Motor neuron (in vitro differentiated cells): ENCODE measurements at regions not wholly inside any gene's neighbourhood (a gene's known extent, or its start where the extent isn't known, plus 50 kb on each side); places are given as distances from the start of the nearest gene placed in this dataset.
"Not testable (repeated sequence)": the region's sequence is repeated elsewhere in the genome, so short reads cannot be mapped to it uniquely, and the experiment has no call there.

Experiments used
- ATAC-seq, 8 experiments: fragments of 200-7000 bp; cut with Tn5 transposase; replicated peaks in 6 of 8; 2 replicates each; pipeline ENCODE4 v1.8.0; 2021; ENCODE audit warnings: mild to moderate bottlenecking in 8 of 8, moderate library complexity in 8 of 8
- H3K27ac ChIP-seq, 2 donors: fragments of 250-450 bp; sonication (Bioruptor Pico); 2 replicates each; pipeline ENCODE4 v1.9.0; 2021; ENCODE audit warnings: antibody characterized with exemption in 2 of 2, mild to moderate bottlenecking in 2 of 2, moderate library complexity in 1 of 2
- H3K4me1 ChIP-seq, 2 donors: fragments of 250-450 bp; sonication (Bioruptor Pico); replicated peaks in 1 of 2; 2 replicates each; pipeline ENCODE4 v1.6.1; 2021; ENCODE audit warnings: antibody characterized with exemption in 2 of 2, mild to moderate bottlenecking in 2 of 2, moderate library complexity in 1 of 2
- H3K4me3 ChIP-seq, 5 donors: fragments of 250-450 bp; sonication (Bioruptor Pico); 2 replicates each; pipeline ENCODE4 v1.9.0; 2021; ENCODE audit warnings: antibody characterized with exemption in 5 of 5, mild to moderate bottlenecking in 5 of 5, moderate library complexity in 4 of 5
- WGBS, 10 experiments: fragments of 450-650 bp; shearing (Covaris generic); methylation state at CpG; one replicate each; pipeline ENCODE4 v1.0.0; 2022; 5-methylcytosine and 5-hydroxymethylcytosine counted together
- in situ Hi-C, 9 experiments: fragments of 400-800 bp; cut with MboI; loops; one replicate each; pipeline ENCODE4 v1.15.0; 2021; ENCODE audit warnings: low sequenced_read_pairs in 9 of 9, low pct_unique_long_range_greater_than_20kb in 2 of 9; ENCODE audit not compliant: unreplicated experiment in 9 of 9

GRCh38 chr3:104411757-104412156 is 955.0 kb upstream of the ALCAM start:
- in situ Hi-C loops, result no loop called here
- no peak overlapping the region for H3K27ac ChIP-seq
- H3K4me1 ChIP-seq, result no peaks in the 10 kb centered on the region
- H3K4me3 ChIP-seq, result no peak overlapping the region
- ATAC-seq, result peak in 1 of 8 experiments; percentile 12
- 18 to 100% (median 61%) methylated on average over 2 to 4 of the region's 4 CpGs; no CpG with 5 or more reads in 1 of the 10 experiments for WGBS, 10 experiments

GRCh38 chr3:104412608-104413580 is 953.8 kb upstream of the ALCAM start:
- Histone ChIP-seq H3K4me1 (no peaks in the 10 kb centered on the region), H3K4me3 (no peak overlapping the region), H3K27ac (no peak overlapping the region)
- in situ Hi-C loops, result no loop called here
- 12 to 100% (median 85%) methylated on average over 3 to 9 of the region's 9 CpGs for WGBS, 10 experiments
- ATAC-seq, result no peak

GRCh38 chr3:104428337-104428925 is 938.3 kb upstream of the ALCAM start:
- in situ Hi-C loops, result no loop called here
- no peak overlapping the region for H3K4me3 ChIP-seq
- peak in 3 of 8 experiments; percentile 70 to 84 (median 77) for ATAC-seq
- H3K4me1 ChIP-seq, result no peaks in the 10 kb centered on the region
- H3K27ac ChIP-seq, result no peak overlapping the region
- 14 to 100% (median 75%) methylated on average over 1 to 2 of the region's 2 CpGs; no CpG with 5 or more reads in 2 of the 10 experiments for WGBS, 10 experiments

GRCh38 chr3:104429727-104430126 is 937.0 kb upstream of the ALCAM start:
- 15 to 98% (median 88%) methylated on average over 1 to 3 of the region's 3 CpGs; no CpG with 5 or more reads in 1 of the 10 experiments for WGBS, 10 experiments
- Histone ChIP-seq H3K4me1 (no peaks in the 10 kb centered on the region), H3K4me3 (no peak overlapping the region), H3K27ac (no peak overlapping the region)
- no peak for ATAC-seq
- in situ Hi-C loops, result no loop called here

- in situ Hi-C loops, result no loop called here
- H3K27ac ChIP-seq, result no peak overlapping the region
- H3K4me3 ChIP-seq, result no peak overlapping the region
- peaks cover 4 to 7% of the 10 kb centered on the region in 2 donors for H3K4me1 ChIP-seq
- WGBS, 10 experiments, result 0 to 100% (median 90%) methylated on average over 1 of the region's 1 CpG
- no peak for ATAC-seq
Observed at GRCh38 chr3:104436506-104436905, 930.2 kb upstream of the ALCAM start.

- in situ Hi-C loops, result no loop called here
- ATAC-seq, result peak; percentile 42 to 99 (median 96)
- WGBS, 10 experiments, result 3 to 73% (median 54%) methylated on average over 1 to 4 of the region's 4 CpGs
- Histone ChIP-seq H3K4me3 (no peak overlapping the region), H3K27ac (no peak overlapping the region), H3K4me1 (peaks cover 4 to 7% of the 10 kb centered on the region in 2 donors)
Observed at GRCh38 chr3:104437131-104437750, 929.5 kb upstream of the ALCAM start.

GRCh38 chr3:104437891-104438290 is 928.8 kb upstream of the ALCAM start:
- WGBS, 10 experiments, result 0 to 40% (median 0%) methylated on average over 1 of the region's 1 CpG; no CpG with 5 or more reads in 4 of the 10 experiments
- H3K4me1 ChIP-seq, result peaks cover 4 to 7% of the 10 kb centered on the region in 2 donors
- no peak overlapping the region for H3K27ac ChIP-seq
- peak in 4 of 8 experiments; percentile 32 to 61 (median 44) for ATAC-seq
- H3K4me3 ChIP-seq, result no peak overlapping the region
- in situ Hi-C loops, result no loop called here

GRCh38 chr3:104438706-104439105 is 928.0 kb upstream of the ALCAM start:
- no peak for ATAC-seq

GRCh38 chr3:104445252-104445919 is 921.3 kb upstream of the ALCAM start:
- H3K4me3 ChIP-seq, H3K27ac ChIP-seq, in situ Hi-C loops, H3K4me1 ChIP-seq, ATAC-seq: not testable (repeated sequence)
- WGBS, 10 experiments, result 100% methylated on average over 1 of the region's 9 CpGs; no CpG with 5 or more reads in 7 of the 10 experiments

More at GRCh38 chr3:104438706-104439105, 928.0 kb upstream of the ALCAM start:
- in situ Hi-C loops, result no loop called here
- no peak overlapping the region for H3K4me3 ChIP-seq
- 67 to 100% (median 89%) methylated on average over 1 of the region's 1 CpG; no CpG with 5 or more reads in 3 of the 10 experiments for WGBS, 10 experiments
- no peak overlapping the region for H3K27ac ChIP-seq
- H3K4me1 ChIP-seq, result peaks cover 4 to 7% of the 10 kb centered on the region in 2 donors

GRCh38 chr3:104447681-104448080 is 919.0 kb upstream of the ALCAM start:
- WGBS, 10 experiments, result 26 to 98% (median 66%) methylated on average over 4 to 5 of the region's 5 CpGs
- Histone ChIP-seq H3K4me3 (no peak overlapping the region), H3K4me1 (no peaks in the 10 kb centered on the region), H3K27ac (no peak overlapping the region)
- no peak for ATAC-seq
- in situ Hi-C loops, result no loop called here

- in situ Hi-C loops, result no loop called here
- Histone ChIP-seq H3K4me1 (no peaks in the 10 kb centered on the region), H3K4me3 (no peak overlapping the region), H3K27ac (no peak overlapping the region)
- WGBS, 10 experiments, result 43 to 100% (median 91%) methylated on average over 2 to 4 of the region's 4 CpGs
- no peak for ATAC-seq
Observed at GRCh38 chr3:104452697-104453096, 914.0 kb upstream of the ALCAM start.

- Histone ChIP-seq H3K4me1 (no peaks in the 10 kb centered on the region), H3K4me3 (no peak overlapping the region), H3K27ac (no peak overlapping the region)
- no peak for ATAC-seq
- in situ Hi-C loops, result no loop called here
Observed at GRCh38 chr3:104458657-104459056, 908.1 kb upstream of the ALCAM start.
